HG03442 (cell line): ENCODE measurements at regions not wholly inside any gene's neighbourhood (a gene's known extent, or its start where the extent isn't known, plus 50 kb on each side); places are given as distances from the start of the nearest gene placed in this dataset.
"Not testable (repeated sequence)": the region's sequence is repeated elsewhere in the genome, so short reads cannot be mapped to it uniquely, and the experiment has no call there.

ENCODE experiments used
- ATAC-seq: cut with Tn5 transposase; IDR thresholded peaks from one replicate; pipeline ENCODE4 v1.9.1; 2021; ENCODE audit warnings: mild to moderate bottlenecking, moderate library complexity; ENCODE audit not compliant: unreplicated experiment

DNA sequence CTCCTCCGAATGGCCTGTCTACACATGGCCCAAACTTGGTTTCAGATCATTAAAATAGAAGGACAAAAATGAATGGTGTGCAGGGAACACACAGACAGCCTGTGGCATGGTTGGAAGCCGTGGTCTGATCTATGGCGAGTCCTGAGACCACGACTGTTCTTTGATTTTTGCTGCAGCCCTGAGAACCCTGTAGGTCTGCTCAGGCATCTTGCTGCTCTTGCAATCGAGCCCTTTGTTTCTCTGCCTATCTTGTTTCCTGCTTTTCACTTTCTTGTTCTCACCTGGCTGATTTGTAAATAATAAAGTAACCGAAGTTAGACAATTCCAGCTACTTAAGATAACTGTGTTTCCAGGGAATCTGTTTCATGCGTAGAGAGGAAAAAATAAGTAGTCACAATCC is 54.1 kb upstream of the NBPF9 start:
- ATAC-seq, result not testable (repeated sequence)

DNA sequence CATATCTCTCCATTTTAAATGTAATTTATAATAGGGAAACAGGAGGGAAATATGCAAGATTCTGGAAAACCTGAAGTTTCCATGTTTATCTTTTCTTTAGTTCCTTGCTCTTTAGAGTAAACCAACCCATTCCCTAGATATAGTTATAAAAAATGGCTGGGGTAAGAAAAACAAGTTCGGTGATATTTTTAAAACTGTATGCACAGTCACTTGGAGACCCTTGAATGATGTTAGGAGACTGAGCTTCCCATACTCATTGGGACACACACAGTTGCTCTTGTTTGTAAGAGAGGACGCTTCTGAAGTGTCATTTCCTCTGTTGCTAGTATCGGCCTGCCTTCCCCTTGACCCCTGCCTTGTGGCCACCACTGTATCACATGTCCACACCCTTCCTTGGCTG is 55.0 kb upstream of the NBPF9 start:
- ATAC-seq, result not testable (repeated sequence)

DNA sequence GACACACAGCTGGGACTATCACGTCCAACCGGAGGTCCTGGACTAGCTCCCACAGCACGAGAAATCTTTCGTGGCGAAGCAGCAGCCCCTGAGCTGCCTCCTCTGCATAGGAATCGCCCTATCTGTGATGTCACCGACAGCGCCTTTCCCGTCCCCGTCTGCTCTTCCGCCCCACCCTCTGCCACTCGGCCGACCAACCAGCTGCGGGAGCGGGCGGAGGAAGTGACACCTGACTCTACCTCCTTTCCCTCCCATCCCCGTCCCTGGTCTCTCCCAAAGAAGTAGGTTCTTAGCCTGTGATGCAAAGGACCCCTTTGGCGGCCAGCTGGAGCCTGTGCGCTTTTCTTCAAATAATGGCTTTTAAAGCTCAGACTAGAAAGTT is 59.7 kb upstream of the NBPF9 start:
- peak; percentile 71 for ATAC-seq

DNA sequence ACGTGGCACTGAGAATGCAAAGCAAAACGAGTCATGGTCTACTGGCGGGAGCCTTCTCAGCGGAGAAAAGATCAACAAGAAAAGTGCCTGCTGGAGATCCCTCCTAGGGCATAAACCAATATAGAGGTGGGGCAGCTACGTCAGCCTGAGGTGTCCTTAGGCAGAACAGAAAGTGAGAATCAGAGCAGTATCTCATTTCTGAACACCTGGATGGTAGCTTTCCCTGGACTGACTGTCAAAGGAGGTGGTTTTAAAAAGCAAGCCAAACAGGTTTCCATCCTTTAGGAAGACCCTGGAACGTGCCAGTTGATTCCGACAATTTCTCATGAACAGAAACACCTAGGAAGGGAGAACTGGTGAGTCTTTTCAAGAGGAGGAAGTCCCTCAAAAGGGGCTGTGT is 71.4 kb upstream of the NBPF9 start:
- ATAC-seq, result not testable (repeated sequence)

DNA sequence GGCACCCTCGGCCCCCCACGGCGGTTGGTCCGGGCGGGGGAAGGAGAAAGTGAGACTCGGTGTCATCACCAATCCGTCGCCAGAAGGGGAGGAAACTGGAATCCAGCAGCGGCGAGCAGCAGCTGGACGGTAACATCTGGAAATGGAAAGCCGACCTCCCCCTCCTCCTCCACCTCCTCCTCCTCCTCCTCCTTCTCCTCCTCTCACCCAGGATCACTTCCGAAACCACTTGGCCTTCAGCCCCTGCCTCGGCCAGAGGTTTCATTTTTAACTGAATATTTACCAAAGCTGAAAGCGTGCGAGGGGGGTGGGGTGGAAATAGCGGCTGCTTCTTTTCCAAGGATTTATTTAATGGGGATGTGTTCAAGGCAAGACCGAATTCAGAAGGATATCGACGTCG is 72.5 kb upstream of the NBPF9 start:
- not testable (repeated sequence) for ATAC-seq

DNA sequence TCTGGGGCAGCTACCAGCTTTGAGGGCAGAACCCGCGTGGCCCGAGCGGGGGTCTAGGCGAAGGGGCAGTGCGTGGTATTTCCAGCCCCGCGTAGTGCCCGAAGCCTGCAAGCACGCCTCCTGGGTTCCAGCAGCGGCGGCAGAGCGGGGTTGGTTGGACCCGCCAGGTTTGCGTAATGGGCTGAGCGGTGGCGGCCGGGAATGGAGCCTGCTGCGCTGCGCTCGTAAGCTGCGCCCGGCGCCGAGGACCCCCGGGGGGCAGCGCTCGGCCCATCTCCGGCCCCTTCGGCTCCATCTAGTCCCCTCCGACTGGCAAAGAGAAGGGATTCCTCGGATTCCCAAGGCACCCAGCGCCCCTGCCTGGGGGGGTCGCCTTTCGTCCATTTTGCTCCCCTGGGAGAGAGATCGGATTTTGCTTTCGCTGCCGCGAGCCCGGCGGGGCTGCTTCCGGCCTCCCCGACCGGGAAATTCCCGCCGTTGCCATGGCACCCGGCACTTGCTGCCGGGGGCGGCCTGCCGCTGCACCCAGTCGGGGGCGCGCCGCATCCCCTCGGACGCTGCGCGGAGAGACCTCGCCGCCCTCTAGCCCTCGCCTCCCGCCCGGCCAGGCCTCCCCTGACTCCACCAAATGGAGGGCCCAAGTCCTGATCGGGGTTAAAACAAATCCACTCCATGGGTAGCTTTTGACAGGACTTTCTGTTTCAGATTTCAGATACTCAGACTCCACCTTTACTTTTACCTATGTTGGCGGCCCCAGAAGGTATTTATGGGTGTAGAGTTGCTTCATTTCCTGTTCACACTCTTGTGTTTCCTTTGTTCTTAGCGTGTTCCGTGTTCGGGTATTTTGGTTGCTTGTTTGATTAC is 73.3 kb upstream of the NBPF9 start:
- ATAC-seq, result not testable (repeated sequence)

DNA sequence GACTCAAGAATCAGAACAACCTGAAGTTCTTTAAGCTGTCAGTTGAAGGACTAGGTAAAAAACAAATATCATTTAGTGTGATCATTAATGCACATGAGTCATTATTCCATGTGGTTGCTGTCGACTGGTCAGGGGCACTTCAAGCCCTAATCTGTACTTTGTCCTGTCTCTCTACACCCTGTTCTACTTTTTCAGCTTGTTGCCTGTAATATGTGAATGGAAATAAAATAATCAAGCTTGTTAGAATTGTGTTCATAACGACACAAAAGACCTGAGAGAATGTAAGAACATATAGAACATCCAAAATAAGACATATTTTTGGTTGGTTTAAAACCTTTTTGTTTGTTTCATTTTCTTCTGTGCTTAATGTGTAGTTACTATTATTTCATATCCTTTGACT is 87.4 kb upstream of the NBPF9 start:
- ATAC-seq, result not testable (repeated sequence)

DNA sequence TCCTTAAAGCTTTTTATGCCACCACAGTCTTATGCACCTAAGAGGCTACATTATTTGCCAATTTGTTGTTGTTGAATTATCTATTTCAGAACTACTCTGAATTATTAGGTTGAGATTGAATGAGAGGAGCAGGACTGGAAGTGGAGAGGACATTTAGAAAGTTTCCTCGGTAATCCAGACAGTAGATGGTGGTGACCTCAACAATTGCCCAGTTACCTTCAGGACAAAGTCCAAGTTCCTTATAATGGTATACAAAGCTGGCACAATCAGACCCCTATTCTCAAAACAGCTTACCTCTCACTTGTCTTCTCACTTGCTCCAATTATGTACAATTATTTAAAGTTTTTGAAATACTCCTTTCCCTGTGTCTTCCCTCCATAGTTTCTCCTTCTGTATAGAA is 93.3 kb upstream of the NBPF9 start:
- not testable (repeated sequence) for ATAC-seq

DNA sequence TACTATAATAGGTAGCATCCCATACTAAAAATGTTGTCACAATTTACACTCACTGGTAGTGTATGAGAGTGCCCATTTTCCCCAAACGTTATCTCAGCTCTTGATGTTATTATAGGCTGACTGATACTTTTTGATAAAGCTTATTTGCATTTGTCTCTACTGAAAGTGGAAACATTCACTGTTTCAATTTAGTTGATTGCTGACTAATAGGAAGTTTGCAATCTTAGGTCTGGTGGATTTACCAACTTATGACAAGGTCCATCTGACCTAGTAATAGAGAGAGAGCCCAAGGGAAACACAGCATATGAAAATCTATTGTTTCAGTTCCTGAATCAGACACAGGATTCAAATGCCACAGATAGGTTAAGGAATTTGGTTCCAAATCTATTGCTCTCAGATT is 97.2 kb upstream of the NBPF9 start:
- ATAC-seq, result peak; percentile 81

DNA sequence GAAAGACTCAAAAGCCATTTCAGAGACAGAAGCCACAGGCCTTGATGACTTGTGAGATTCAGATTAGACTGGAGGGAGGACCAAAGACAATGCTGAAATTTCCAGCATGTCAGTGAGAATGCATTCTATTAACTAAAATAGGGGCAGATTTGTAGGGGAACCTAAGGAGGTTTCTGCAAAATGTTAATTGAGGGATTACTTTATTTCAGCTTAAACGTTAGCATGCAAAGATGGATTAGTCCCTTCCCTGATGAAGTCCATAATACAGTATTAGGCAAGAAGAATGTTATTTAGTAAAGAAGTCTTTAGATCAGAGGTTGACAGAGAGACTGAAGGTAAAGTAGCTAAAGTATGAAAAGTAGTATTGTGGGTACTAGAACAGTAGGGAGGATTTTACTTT is 98.9 kb upstream of the NBPF9 start:
- not testable (repeated sequence) for ATAC-seq

DNA sequence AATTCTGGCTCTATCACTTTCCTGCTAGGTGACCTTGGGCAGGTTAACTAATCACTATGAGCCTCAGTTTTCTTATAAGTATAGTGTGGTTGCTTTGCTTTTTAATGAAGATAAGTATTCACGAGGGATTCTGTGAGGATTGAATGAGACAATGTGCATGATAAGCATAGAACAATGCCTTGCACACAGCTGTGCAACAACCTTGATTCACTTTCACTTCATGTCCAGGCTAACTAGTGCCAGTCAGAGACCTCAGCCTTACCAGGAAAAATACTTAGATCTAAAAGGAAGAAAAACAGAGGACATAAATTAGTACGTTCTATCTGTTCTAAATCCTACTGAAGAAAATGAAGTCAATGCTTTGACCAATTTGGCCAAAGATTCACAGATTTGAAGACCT is 101.0 kb upstream of the NBPF9 start:
- ATAC-seq, result not testable (repeated sequence)

DNA sequence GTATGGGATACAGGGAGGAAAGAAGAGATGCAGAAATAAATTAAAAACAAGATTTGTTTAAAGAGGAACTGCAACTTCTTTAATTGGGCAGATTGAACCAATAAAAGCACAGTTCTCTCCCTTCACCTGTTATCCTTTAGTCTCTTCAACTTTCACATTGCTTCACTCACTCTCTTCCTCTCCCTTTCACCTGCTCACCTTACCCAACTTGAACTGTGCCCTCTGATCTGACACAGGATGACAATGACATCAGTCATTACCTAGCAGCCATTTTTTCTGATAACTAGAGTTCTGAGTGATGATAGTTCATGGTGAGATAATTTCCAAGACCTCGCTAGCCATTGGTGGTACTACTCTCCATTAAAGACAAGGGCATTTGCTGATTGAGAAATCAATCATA is 105.5 kb upstream of the NBPF9 start:
- ATAC-seq, result not testable (repeated sequence)

DNA sequence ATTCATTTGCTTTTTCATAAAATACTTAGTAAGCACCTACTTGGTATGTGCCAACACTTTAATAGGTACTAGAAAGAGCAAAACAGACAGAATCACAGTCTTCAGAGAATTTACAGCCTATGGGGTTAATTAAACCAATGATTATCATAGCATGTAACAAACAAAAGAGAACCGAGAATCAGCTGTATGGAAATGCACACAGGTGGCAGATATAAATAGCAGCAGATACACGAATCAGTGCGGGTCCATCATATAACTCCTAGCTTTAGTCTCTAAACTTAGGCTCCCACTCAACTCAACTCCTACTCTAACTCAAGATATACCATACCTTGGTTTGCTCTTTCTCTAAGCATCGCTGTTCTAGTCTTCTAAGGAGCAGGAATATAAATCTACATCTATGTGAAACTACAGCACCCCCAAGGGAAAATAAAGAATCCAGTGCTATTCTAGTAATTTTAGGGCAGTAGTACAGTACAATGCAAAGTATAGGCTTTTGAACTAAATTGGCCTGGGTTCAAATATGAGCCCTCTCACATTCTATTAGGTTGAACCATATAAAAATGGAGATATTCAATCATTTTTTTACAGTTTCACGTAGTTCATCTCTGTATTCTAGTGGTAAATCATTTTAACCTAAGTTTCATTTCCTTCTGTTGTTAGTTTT is 108.5 kb upstream of the NBPF9 start:
- peak; percentile 58 for ATAC-seq

DNA sequence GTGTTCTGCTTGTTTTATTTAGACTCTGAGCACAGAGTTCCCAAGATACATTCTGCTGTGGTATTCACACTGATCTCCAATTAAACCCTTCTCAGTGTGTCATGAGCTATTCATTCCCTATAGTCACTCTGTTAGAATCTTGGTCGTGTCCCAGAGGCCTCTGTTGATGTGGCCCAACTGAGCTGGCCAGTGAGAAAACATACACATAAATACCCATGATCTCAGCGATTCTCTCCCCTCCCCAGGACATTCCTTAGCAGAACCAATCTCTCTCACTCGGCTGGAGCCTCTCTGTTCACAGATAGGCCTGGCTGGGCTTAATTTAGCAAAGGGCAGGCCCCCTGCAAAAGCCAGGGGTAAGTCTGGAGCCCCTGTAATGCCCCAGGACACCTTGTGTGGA is 109.6 kb upstream of the NBPF9 start:
- not testable (repeated sequence) for ATAC-seq

DNA sequence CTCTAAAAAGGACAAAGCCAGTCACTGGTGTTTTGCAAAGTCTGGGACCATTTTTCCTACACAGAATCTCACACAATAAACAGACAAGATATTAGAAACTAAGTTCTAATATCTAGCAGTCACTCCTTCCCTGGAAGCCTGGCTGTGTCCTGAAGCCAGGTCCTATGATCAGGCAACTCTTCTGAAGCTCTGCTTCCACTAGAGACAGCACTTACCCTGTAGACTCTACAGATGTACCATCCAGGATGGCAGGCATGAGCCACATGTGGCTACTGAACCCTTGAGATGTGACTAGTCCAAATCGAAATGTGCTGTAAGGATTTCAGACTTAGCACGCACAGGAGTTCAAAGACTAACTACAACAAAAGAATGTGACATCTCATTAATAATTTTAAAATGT is 110.3 kb upstream of the NBPF9 start:
- ATAC-seq, result not testable (repeated sequence)

DNA sequence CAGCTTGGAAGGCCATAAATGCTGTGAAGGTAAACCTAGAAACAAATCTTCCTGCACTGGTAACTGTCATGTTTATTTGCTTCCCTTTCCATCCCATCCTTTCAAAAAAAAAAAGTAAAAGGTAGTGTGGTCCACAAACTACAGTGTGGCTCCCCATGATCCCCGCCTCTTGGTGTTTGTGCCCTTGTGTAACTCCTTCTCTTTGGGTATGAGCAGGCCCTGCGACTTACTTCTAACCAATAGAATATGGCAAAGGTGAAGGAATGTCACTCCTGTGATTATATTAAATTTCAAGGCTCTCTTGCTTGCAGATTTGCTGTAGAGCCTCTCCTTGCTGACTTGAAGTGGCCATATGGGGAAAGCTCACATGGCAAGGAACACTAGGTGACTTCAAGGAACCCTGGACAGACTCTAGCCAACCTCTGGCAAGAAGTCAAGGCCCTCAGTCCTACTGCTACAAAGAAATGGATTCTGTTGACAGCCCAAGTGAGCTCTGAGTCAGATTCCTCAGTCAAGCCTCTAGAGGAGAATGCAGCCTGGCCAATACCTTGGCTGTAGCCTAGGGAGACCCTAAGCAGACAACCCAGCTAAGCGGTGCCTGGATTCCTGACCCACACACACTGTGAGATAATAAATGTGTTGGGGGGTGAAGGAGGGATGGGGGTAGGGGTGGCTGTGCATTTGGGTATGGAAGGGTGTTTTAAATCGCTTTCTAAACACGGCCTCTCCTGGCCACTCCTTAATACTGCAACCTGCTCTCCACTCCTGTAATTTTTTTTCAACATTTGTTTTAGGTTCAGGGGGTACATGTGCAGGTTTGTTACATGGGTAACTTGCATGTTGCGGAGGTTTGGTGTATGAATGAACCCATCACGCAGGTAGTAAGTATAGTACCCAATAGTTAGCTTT is 115.0 kb upstream of the NBPF9 start:
- not testable (repeated sequence) for ATAC-seq

DNA sequence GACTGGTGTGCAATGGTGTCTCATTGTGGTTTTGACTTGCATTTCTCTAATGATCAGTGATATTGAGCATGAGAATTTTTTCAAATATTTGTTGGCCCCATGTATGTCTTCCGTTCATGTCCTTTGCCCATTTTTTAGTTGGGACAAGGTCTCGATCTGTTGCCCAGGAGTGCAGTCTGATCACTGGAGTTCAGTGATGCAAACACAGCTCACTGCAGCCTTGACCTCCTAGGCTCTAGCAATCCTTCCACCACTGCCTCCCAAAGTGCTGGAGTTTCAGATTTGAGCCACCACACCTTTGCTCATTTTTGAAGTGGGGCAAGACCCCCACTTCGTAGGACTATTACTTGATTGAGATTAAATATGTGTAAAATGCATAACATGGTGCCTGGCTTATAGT is 116.2 kb upstream of the NBPF9 start:
- ATAC-seq, result not testable (repeated sequence)

DNA sequence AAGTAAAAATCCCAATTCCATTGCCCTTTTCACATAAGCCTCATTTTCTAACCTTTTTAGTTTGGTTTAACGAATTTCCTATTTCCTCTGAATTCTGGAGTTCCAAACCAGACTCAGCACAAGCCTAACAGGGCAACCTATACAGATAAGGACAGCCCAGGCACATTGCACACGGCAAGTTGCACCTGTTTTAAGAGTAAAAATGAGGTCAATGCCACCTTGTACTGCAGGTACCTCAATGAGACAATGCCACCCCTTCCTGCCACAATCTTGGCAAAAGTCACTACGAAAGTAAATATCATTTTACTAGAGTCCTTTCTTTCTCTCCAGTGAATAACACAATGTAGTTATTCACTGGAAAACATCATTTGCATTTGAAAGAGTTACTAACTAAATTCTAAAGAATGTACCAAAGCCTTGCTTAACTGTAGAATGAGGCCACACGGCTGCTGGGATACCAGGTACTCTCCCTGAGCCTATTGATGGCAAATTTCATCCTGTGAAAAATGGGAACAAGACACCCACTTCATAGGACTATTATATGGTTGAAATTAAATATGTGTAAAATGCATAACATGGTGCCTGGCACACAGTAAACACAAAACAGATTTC is 117.2 kb upstream of the NBPF9 start:
- ATAC-seq, result not testable (repeated sequence)

DNA sequence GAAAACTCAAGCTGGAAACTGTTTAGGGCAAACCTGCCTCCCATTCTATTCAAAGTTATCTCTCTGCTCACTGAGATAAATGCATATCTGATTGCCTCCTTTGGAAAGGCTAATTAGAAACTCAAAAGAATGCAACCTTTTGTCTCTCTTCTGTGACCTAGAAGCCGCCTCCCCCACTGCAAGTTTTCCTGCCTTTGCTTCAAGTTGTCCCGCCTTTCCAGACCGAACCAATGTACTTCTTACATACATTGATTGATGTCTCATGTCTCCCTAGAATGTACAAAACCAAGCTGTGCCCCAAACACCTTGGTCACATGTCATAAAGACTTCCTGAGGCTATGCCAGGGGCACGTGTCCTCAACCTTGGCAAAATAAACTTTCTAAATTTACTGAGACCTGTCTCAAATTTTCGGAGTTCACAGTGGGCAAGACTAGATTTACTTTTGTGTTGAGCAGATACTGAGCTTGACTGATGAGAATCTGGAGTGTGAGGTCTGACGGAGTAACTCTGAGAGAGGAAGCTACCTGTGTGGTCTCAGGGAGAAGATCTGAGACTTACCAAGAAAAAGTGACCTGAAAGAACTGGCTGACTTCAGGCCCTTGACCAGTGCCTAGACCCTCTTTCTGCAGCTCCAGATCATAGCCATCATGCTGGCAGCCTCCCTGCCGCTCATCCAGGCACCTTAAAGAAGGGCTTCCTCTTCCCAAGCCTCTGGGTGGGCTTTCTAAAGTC is 124.7 kb upstream of the NBPF9 start:
- not testable (repeated sequence) for ATAC-seq
